ENCODE measurements at regions not wholly inside any gene's neighbourhood (a gene's known extent, or its start where the extent isn't known, plus 50 kb on each side); places are given as distances from the start of the nearest gene placed in this dataset.

GRCh38 chr2:123532994-123533393 is 492.1 kb upstream of the CNTNAP5 start:
- no peak for TF ChIP-seq CTCF (IDR thresholded peaks at IDR 0.05)
- Mint-ChIP-seq H3K36me3 (ENCODE audit: low read depth) (no peaks in the 10 kb centered on the region), H3K27ac (no peak overlapping the region), H3K9me3 (peaks cover 8% of the 10 kb centered on the region), H3K27me3 (no peaks in the 10 kb centered on the region), H3K4me3 (no peak overlapping the region), H3K4me1 (no peaks in the 10 kb centered on the region)
- POLR2A ChIA-PET = no interaction called here
- ATAC-seq (ENCODE audit: low read depth) (no peak), DNase-seq (no peak)
- intact Hi-C loops (cut with micrococcal nuclease) = no loop called here
- CTCF ChIA-PET = no interaction called here

DNA sequence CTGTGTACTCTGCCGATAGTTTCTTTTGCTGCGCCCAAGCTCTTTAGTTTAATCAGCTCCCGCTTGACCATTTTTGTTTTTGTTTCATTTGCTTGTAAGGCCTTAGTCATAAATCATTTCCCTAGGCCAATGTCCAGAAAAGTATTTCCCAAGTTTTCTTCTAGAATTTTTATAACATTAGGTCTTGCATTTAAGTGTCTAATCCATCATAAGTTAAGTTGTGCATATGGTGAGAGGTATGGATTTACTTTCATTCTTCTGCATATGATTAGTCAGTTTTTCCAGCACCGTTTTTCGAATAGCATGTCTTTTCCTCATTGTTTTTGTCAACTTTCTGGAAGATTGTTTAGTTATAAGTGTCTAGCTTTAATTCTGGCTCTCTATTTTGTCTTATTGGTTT is 484.8 kb upstream of the CNTNAP5 start:
- H3K4me3 Mint-ChIP-seq = no peak overlapping the region
- TF ChIP-seq CTCF (IDR thresholded peaks at IDR 0.05) = no peak
- no peak for DNase-seq
- peaks cover 17% of the 10 kb centered on the region for H3K9me3 Mint-ChIP-seq
- CTCF ChIA-PET = no interaction called here
- H3K36me3 Mint-ChIP-seq (ENCODE audit: low read depth) = no peaks in the 10 kb centered on the region
- H3K27me3 Mint-ChIP-seq = no peaks in the 10 kb centered on the region
- POLR2A ChIA-PET = no interaction called here
- ATAC-seq (ENCODE audit: low read depth) = no peak
- intact Hi-C loops (cut with micrococcal nuclease) = no loop called here
- H3K4me1 Mint-ChIP-seq = no peaks in the 10 kb centered on the region
- no peak overlapping the region for H3K27ac Mint-ChIP-seq

- ChIA-PET CTCF (no interaction called here), POLR2A (no interaction called here)
- Mint-ChIP-seq H3K27me3 (no peaks in the 10 kb centered on the region), H3K4me1 (no peaks in the 10 kb centered on the region), H3K27ac (no peak overlapping the region), H3K4me3 (no peak overlapping the region), H3K9me3 (peaks cover 14% of the 10 kb centered on the region), H3K36me3 (ENCODE audit: low read depth) (no peaks in the 10 kb centered on the region)
- TF ChIP-seq CTCF (IDR thresholded peaks at IDR 0.05) = no peak
- ATAC-seq (ENCODE audit: low read depth) (no peak), DNase-seq (no peak)
- intact Hi-C loops (cut with micrococcal nuclease) = no loop called here
Measured at GRCh38 chr2:123546353-123546752, 478.7 kb upstream of the CNTNAP5 start.

DNA sequence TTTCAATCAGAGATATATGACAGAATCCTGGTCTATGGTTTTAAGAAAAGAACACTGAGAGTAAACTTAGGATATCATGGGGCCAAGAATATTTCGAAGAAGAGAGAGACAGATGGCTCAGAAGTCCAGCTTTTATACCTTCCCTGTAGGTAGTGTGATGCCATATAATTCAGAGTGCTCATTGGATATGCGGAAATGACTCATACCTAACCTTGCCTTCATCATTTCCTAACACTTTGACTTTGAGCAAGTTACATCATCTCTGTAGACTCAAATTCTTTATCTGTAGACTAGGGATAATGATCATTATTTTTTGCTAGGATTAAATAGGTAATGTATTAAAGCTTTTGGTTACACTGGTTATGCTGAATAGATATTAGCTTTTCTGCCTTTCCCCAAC is 461.6 kb upstream of the CNTNAP5 start:
- DNase-seq (no peak), ATAC-seq (ENCODE audit: low read depth) (no peak)
- H3K27me3 Mint-ChIP-seq = no peaks in the 10 kb centered on the region
- no peak overlapping the region for H3K27ac Mint-ChIP-seq
- H3K4me1 Mint-ChIP-seq = no peaks in the 10 kb centered on the region
- no peak for TF ChIP-seq CTCF (IDR thresholded peaks at IDR 0.05)
- H3K4me3 Mint-ChIP-seq = no peak overlapping the region
- peaks cover 11% of the 10 kb centered on the region for H3K9me3 Mint-ChIP-seq
- H3K36me3 Mint-ChIP-seq (ENCODE audit: low read depth) = no peaks in the 10 kb centered on the region
- ChIA-PET CTCF (no interaction called here), POLR2A (no interaction called here)
- intact Hi-C loops (cut with micrococcal nuclease) = no loop called here

- intact Hi-C loops (cut with micrococcal nuclease) = no loop called here
- peaks cover 6% of the 10 kb centered on the region for H3K9me3 Mint-ChIP-seq
- DNase-seq (no peak), ATAC-seq (ENCODE audit: low read depth) (no peak)
- ChIA-PET POLR2A (no interaction called here), CTCF (no interaction called here)
- H3K4me3 Mint-ChIP-seq = no peak overlapping the region
- H3K27me3 Mint-ChIP-seq = no peaks in the 10 kb centered on the region
- TF ChIP-seq CTCF (IDR thresholded peaks at IDR 0.05) = no peak
- H3K27ac Mint-ChIP-seq = no peak overlapping the region
- no peaks in the 10 kb centered on the region for H3K36me3 Mint-ChIP-seq (ENCODE audit: low read depth)
- H3K4me1 Mint-ChIP-seq = no peaks in the 10 kb centered on the region
Measured at GRCh38 chr2:123566291-123566946, 458.7 kb upstream of the CNTNAP5 start.
